ES-I3 (cell line): ENCODE measurements at regions not wholly inside any gene's neighbourhood (a gene's known extent, or its start where the extent isn't known, plus 50 kb on each side); places are given as distances from the start of the nearest gene placed in this dataset.

Source experiments
- H3K36me3 ChIP-seq: 2 replicates; pipeline ENCODE4 v1.6.1; 2013; ENCODE audit warnings: mild to moderate bottlenecking, low read length, control low read depth, moderate library complexity; ENCODE audit not compliant: insufficient read depth
- H3K4me1 ChIP-seq: 2 replicates; pipeline ENCODE4 v1.6.1; 2013; ENCODE audit warnings: mild to moderate bottlenecking, control low read depth, low read length; ENCODE audit not compliant: insufficient read depth
- H3K9ac ChIP-seq: 2 replicates; pipeline ENCODE4 v1.6.1; 2013; ENCODE audit warnings: low read depth, mild to moderate bottlenecking, low read length, moderate library complexity
- H3K9me3 ChIP-seq: 2 replicates; pipeline ENCODE4 v1.6.1; 2013; ENCODE audit warnings: mild to moderate bottlenecking, low read length, moderate library complexity; ENCODE audit not compliant: control insufficient read depth, insufficient read depth

- no peaks in the 10 kb centered on the region for H3K4me1 ChIP-seq
- H3K9ac ChIP-seq = no peak overlapping the region
- H3K36me3 ChIP-seq = no peaks in the 10 kb centered on the region
- H3K9me3 ChIP-seq = no peaks in the 10 kb centered on the region
Observed at GRCh38 chr18:78562531-78562961, 417.1 kb upstream of the SALL3 start.

- H3K9ac ChIP-seq = no peak overlapping the region
- no peaks in the 10 kb centered on the region for H3K4me1 ChIP-seq
- no peaks in the 10 kb centered on the region for H3K36me3 ChIP-seq
- H3K9me3 ChIP-seq = no peaks in the 10 kb centered on the region
Observed at GRCh38 chr18:78563110-78563509, 416.5 kb upstream of the SALL3 start.

- Histone ChIP-seq H3K4me1 (no peaks in the 10 kb centered on the region), H3K36me3 (no peaks in the 10 kb centered on the region), H3K9me3 (no peaks in the 10 kb centered on the region; the same call in 1 of the 2 replicates), H3K9ac (no peak overlapping the region)
Observed at GRCh38 chr18:78564030-78564429, 415.6 kb upstream of the SALL3 start.

- no peaks in the 10 kb centered on the region; the same call in 1 of the 2 replicates for H3K9me3 ChIP-seq
- H3K36me3 ChIP-seq = no peaks in the 10 kb centered on the region
- no peaks in the 10 kb centered on the region for H3K4me1 ChIP-seq
- no peak overlapping the region for H3K9ac ChIP-seq
Observed at GRCh38 chr18:78564518-78564917, 415.1 kb upstream of the SALL3 start.

- Histone ChIP-seq H3K36me3 (no peaks in the 10 kb centered on the region), H3K9ac (no peak overlapping the region), H3K9me3 (no peaks in the 10 kb centered on the region; the same call in 1 of the 2 replicates), H3K4me1 (no peaks in the 10 kb centered on the region)
Observed at GRCh38 chr18:78565240-78565639, 414.4 kb upstream of the SALL3 start.

GRCh38 chr18:78566065-78566464 is 413.6 kb upstream of the SALL3 start:
- no peaks in the 10 kb centered on the region; the same call in 1 of the 2 replicates for H3K9me3 ChIP-seq

GRCh38 chr18:78566720-78567119 is 412.9 kb upstream of the SALL3 start:
- no peaks in the 10 kb centered on the region for H3K4me1 ChIP-seq
- H3K36me3 ChIP-seq = no peaks in the 10 kb centered on the region
- H3K9me3 ChIP-seq = no peaks in the 10 kb centered on the region; the same call in 1 of the 2 replicates
- no peak overlapping the region for H3K9ac ChIP-seq

More at GRCh38 chr18:78566065-78566464, 413.6 kb upstream of the SALL3 start:
- no peaks in the 10 kb centered on the region for H3K36me3 ChIP-seq
- H3K4me1 ChIP-seq = no peaks in the 10 kb centered on the region
- H3K9ac ChIP-seq = no peak overlapping the region

GRCh38 chr18:78571063-78571785 is 408.4 kb upstream of the SALL3 start:
- no peaks in the 10 kb centered on the region for H3K36me3 ChIP-seq
- no peak overlapping the region for H3K9ac ChIP-seq
- H3K9me3 ChIP-seq = peaks cover 4% of the 10 kb centered on the region
- H3K4me1 ChIP-seq = no peaks in the 10 kb centered on the region

GRCh38 chr18:78571831-78572347 is 407.7 kb upstream of the SALL3 start:
- Histone ChIP-seq H3K9ac (no peak overlapping the region), H3K4me1 (no peaks in the 10 kb centered on the region), H3K36me3 (no peaks in the 10 kb centered on the region), H3K9me3 (peaks cover 4% of the 10 kb centered on the region)

- no peaks in the 10 kb centered on the region for H3K36me3 ChIP-seq
- peaks cover 4% of the 10 kb centered on the region for H3K9me3 ChIP-seq
- H3K9ac ChIP-seq = no peak overlapping the region
- no peaks in the 10 kb centered on the region for H3K4me1 ChIP-seq
Observed at GRCh38 chr18:78573773-78574172, 405.8 kb upstream of the SALL3 start.

GRCh38 chr18:78576967-78577366 is 402.7 kb upstream of the SALL3 start:
- H3K9ac ChIP-seq = no peak overlapping the region
- peaks cover 4% of the 10 kb centered on the region for H3K9me3 ChIP-seq
- no peaks in the 10 kb centered on the region for H3K36me3 ChIP-seq
- no peaks in the 10 kb centered on the region for H3K4me1 ChIP-seq

GRCh38 chr18:78579449-78579848 is 400.2 kb upstream of the SALL3 start:
- H3K36me3 ChIP-seq = no peaks in the 10 kb centered on the region
- H3K9ac ChIP-seq = no peak overlapping the region
- H3K9me3 ChIP-seq = peaks cover 2% of the 10 kb centered on the region
- no peaks in the 10 kb centered on the region for H3K4me1 ChIP-seq

- H3K4me1 ChIP-seq = no peaks in the 10 kb centered on the region
- H3K9ac ChIP-seq = no peak overlapping the region
- H3K36me3 ChIP-seq = no peaks in the 10 kb centered on the region
- no peaks in the 10 kb centered on the region for H3K9me3 ChIP-seq
Observed at GRCh38 chr18:78579854-78580577, 399.6 kb upstream of the SALL3 start.

GRCh38 chr18:78580835-78581339 is 398.7 kb upstream of the SALL3 start:
- Histone ChIP-seq H3K9ac (no peak overlapping the region), H3K4me1 (no peaks in the 10 kb centered on the region), H3K36me3 (no peaks in the 10 kb centered on the region), H3K9me3 (no peaks in the 10 kb centered on the region)
